Lung microvascular endothelial cell (primary cell): ENCODE measurements at regions not wholly inside any gene's neighbourhood (a gene's known extent, or its start where the extent isn't known, plus 50 kb on each side); places are given as distances from the start of the nearest gene placed in this dataset.
A peak's percentile ranks its signal among the peaks of the same experiment; 100 is the strongest.
"Not testable (repeated sequence)": the region's sequence is repeated elsewhere in the genome, so short reads cannot be mapped to it uniquely, and the experiment has no call there.

ENCODE experiments used
- DNase-seq, 2 donors: peaks; one replicate each; pipeline versions ENCODE4 v3.0.0 to v3.0.0-alpha.2; 2010; ENCODE audit warnings: low read depth in 2 of 2

DNA sequence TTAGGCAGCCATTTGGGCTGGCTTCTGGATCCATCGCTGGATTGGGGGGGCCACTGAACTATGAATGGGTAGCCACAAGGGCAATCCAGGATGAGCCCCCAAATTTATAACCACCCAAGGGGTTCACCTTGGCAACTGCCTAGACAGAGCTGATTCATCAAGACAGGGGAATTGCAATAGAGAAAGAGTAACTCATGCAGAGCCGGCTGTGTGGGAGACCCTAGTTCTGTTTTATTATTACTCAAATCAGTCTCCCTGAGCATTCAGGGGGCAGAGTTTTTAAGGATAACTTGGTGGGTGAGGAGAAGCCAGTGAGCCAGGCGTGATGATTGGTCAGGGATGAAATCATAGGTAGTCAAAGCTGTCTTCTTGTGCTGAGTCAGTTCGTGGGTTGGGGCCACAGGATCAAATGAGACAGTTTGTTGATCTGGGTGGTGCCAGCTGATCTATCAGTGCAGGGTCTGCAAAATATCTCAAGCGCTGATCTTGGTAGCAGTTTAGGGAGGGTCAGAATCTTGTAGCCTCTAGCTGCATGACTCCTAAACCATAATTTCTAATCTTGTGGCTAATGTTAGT is 57.9 kb downstream of the DNAJB9 start:
- no peak for DNase-seq

DNA sequence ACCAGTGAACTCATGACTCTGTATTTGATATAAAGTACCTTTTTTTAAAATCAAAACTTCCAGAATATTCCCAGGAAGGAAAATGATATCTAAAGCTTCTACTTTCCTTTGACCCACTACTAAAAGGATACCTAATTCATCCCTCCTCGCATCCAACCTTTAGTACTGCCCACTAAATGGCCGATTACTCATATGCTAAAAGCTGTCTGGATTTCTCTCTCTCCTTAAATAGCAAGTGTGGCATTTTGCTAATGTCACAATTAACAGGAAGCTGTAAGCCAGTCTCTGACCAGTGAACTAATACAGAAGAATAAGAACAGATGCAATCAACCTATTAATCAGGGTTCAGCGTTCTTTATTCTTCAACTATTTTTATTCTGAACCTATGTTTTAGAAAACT is 59.0 kb downstream of the DNAJB9 start:
- no peak for DNase-seq

DNA sequence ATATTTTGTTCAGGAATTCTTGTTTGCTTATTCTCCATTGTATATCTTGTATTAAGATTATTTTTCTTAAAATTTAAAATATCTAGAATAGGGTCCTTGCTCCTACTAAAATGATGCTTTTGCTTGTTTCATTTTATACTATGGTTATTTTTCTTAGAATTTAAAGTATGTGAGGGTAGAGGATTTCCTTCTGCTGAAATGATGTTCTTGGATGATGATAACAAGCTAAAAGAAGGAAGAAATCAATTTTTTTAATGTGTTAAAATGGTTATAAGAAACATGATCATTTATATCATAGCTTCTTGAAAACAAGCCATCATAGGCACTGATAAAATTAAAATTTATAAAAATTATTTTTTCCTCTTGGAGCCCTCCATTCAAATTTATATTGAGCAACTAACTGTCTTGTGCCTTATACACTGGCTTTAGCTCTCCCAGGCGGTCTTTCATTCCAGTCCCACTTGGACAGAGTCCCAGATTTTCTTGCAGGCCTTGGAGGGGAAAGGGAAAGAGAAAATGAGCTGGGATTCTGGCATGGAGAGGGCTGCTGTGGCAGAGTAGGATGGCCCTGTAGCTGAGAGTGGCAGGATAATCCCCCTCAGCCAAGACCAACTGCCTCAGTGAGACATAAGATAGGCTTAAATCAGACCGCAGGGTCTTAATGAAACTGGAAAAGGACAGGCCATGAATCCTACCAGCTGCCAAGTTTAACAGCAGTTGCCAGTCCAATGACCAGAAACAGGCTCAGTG is 60.2 kb downstream of the DNAJB9 start:
- peak in 1 of 2 donors; percentile 34 for DNase-seq

- DNase-seq, result no peak
Measured at GRCh38 chr7:108634036-108634435, 64.4 kb downstream of the DNAJB9 start.

- DNase-seq, result no peak
Measured at GRCh38 chr7:108634535-108634934, 64.9 kb downstream of the DNAJB9 start.

DNA sequence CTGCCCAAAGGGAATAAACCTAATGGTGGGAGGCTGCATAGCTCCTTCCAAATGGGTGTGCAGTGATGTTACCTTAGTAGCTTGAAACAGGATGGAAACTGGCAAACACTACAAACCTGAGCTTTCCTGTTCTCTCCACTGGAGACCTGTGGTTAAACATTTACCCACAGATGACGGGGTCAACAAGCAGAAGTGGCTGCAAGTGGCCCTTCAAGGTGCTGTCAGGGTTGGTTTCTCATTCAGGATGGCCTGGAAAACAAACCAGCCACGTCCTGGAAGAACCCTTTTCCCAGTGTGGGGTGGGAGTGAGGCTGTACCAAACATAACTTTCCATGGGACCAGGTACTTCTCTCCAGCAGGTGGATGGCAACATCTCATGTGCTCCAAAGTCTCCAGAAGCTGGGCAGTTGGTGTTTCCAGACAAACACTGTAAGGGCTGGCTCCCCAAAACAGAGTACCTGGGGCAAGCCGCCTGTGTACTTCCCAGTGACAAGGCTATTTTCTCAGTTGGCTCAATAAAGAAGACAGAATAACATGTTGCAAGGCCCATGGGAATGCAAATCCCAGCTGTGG is 67.5 kb downstream of the DNAJB9 start:
- DNase-seq, result no peak

DNA sequence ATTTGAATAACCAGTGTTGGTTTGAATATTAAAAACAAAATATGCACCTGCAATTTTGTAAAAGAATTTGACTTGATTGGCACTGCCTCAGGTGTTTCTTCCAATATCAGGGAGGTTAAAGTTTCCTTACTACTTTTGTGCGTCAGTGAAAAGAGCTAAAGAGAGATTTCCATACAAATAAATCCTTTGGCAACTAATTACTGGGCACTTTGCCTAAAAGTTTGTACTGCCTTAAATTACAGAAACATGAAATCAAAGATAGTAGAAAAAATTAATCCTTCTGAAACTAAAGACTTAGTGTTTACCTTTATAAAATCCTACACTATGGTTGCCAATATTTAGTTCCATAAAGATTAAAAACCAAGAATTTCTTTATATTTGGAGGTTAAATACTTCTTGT is 72.5 kb downstream of the DNAJB9 start:
- no peak for DNase-seq

DNA sequence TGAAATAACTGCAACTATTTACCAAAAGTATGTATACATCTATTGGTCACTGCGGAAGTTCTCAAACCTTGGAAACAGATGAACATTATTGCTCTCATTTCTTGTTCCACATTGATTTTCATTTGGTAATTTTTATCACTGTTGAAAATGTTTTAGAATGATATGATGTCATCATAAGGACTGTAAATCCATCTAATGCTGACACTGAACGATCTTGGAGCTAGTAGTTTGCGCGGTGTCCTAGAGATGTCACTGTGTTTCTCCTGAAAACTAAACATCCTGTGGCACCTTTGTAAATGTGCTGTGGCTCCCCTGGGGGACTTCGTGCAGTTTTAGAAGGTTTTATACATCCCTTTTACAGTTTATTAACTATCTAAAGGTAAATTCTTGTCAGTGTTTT is 73.5 kb downstream of the DNAJB9 start:
- DNase-seq, result no peak

DNA sequence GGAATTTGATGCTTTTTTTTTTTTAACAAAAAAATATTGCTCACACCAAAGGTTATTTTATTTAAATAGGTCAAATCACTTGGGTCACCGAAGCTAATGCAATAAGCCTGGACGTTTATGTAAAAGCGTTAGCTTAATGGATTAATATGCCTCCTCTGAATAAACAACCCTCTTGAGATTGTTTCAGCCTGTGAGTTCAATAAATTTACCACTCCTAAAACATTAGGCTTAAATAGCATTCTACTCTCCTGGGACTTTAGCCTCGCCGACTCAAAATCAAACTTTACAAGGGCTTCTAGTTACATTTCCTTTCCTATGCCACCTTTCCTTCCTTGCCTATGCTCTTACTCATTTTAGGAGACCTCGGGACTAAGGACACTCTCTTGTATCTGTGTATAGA is 79.3 kb downstream of the DNAJB9 start:
- DNase-seq, result no peak

- DNase-seq, result peak; percentile 14 to 48
Measured at GRCh38 chr7:108650467-108650866, 80.8 kb downstream of the DNAJB9 start.

DNA sequence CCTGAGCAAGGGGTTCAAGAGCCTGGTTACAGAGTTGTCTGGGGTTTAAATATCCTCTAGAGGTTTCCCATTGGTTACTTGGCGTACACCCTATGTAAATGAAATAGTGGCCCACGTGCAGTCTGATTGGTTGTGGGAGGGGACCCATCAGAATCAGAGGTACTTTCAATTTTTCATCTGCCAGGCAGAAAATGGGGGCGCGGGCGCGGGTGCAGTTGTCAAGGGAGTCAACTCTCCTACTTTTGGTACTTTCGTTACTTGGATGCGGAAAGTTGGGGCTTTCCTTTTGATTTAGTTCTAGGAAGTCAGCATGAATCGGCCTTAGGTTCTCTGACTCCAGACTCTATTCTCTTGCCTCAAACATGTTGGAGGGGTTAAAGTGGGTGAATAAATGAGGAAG is 83.2 kb downstream of the DNAJB9 start:
- DNase-seq, result no peak

GRCh38 chr7:108653526-108653925 is 83.9 kb downstream of the DNAJB9 start:
- DNase-seq, result no peak

DNA sequence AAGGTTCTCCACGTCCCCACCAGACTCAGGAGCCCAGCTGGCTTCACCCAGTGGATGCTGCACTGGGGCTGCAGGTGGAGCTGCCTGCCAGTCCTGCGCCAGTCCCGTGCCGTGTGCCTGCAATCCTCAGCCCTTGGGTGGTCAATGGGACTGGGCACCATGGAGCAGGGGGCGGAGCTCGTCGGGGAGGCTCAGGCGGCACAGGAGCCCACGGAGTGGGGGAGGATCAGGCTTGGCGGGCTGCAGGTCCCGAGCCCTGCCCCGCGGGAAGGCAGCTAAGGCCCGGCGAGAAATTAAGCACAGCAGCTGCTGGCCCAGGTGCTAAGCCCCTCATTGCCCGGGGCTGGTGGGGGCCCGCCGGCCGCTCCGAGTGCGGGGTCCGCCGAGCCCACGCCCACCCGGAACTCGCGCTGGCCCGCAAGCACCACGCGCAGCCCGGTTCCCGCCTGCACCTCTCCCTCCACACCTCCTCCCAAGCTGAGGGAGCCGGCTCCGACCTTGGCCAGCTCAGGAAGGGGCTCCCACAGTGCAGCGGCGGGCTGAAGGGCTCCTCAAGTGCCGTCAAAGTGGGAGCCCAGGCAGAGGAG is 87.6 kb downstream of the DNAJB9 start:
- not testable (repeated sequence) for DNase-seq

DNA sequence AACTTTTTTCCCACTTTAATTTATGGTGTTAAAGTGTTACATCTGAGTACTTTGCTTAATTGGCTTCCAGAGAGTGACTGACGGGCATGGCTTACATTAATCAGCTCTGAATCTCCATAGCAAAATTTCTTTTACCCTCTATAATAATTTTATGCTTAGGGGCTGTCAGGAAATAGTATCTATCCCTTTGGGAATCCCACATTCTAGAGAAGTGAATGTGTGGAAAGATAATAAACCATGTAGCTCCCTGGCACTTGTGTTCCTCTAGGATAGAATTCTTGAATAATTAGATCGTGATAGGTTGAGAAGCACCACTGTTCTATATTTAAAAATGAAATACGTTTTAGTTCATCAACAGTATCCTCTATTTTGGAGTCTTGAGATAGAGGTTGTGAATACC is 89.6 kb downstream of the DNAJB9 start:
- DNase-seq, result no peak

- no peak for DNase-seq
Measured at GRCh38 chr7:108659867-108660266, 90.2 kb downstream of the DNAJB9 start.

DNA sequence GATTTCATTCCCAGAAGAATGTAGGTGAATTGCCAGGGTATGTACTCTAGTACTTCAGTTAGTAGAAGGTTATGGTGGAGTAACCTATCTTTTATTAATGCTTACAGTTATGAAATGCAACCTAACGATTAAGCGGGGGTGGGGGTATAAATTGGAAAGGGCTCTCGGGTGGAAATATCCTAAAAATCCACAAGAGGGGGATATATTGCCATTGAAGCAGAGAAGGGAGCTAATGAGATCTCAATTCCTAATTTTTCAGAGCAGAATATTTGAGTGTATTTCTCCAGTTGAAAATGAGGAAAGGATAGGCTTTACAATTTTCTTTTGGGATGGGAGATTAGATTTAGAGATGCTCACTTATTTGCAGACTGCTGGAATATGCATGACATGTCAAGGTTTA is 90.8 kb downstream of the DNAJB9 start:
- peak in 1 of 2 donors; percentile 1 for DNase-seq

DNA sequence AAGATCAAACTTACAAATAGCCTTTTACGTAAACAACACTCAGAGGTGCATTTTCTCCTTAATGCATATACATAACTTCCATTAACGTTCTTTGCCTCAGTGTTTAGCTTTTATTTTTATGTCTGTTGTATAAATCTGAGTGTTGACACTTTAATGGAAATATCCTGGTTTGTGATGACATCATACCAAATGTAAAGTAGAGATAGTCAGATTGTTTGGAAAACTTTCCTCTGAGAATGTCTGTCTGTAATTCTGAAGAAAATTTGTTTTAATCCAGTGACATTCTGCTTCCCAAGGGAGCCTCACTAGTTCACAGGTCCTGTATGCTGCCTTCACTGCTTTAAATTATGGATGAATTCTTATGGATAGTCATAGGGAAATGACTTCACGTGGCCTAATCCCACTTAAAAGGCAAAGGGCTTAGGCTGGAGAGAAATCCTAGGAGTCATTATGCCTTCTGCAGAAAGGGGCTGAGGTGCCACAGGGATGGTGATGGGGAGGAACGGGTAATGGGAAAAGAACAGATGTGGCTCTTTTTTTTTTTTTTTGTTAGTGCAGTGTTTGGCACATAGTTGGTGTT is 93.2 kb downstream of the DNAJB9 start:
- no peak for DNase-seq

DNA sequence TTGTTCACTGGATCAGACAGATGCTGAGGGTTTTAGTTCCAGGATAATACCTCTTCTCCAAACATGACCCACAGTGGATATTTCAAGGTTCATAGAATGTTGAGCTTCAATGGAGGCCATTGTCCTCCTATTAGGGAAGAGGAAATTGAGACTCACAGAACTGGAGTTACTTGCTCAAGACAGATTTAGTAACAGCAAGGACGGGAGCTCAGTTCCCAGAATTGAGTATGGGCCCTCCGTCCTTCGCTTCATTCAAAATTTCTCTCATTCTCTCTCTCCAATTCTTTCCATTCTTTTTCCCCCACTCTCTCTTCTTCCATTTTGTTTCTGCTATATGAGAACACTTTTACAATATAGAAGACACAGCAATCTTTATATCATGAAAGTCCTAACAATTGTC is 94.0 kb downstream of the DNAJB9 start:
- no peak for DNase-seq

- DNase-seq, result no peak
Measured at GRCh38 chr7:108667216-108667615, 97.5 kb downstream of the DNAJB9 start.

- DNase-seq, result no peak
Measured at GRCh38 chr7:108669958-108670357, 100.3 kb downstream of the DNAJB9 start.

DNA sequence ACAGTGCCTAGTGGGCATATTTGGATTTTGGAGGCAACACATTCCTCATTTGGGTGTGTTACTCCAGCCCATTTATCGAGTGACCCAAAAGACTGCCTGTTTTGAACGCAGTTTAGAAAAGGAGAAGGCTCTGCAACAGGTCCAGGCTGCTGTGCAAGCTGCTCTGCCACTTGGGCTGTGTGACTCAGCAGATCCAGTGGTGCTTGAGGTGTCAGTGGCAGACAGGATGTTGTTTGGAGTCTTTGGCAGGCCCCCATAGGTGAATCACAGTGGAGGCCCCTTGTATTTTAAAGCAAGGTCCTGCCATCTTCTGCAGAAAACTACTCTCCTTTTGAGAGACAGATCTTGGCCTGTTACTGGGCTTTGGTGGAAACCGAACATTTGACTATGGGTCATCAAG is 104.0 kb downstream of the DNAJB9 start:
- not testable (repeated sequence) for DNase-seq

DNA sequence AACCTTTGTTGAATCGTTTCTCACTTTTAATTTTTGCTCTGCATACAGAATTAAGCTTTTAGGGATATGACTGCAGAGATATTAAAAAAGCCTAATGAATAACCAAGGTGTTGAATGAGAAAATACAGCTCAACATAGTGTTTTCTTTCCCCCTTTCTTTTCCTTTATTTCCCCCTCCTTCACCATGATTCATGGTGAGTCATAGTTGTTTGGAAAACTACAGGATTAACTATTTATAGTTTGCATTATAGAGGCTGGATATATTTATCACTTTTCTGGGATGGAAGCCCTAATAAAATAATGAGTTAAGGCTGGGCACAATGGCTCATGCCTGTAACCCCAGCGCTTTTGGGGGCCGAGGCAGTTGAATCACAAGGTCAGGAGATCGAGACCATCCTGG is 115.0 kb downstream of the DNAJB9 start:
- DNase-seq, result no peak
